D721Med (cell line): ENCODE measurements at regions not wholly inside any gene's neighbourhood (a gene's known extent, or its start where the extent isn't known, plus 50 kb on each side); places are given as distances from the start of the nearest gene placed in this dataset.

Experiments used
- DNase-seq: peaks from one replicate; pipeline ENCODE4 v3.0.0; 2011; ENCODE audit warnings: low spot score; ENCODE audit not compliant: insufficient read length
- FAIRE-seq: peaks from 2 replicates; lab custom pipeline; 2011; peaks lifted over from hg19 to GRCh38; lab: Jason Lieb, UNC
- TF ChIP-seq, protein P1 (sequence below): IDR thresholded peaks from 2 replicates; pipeline ENCODE4 v1.5.1; 2012; ENCODE audit warnings: mild to moderate bottlenecking, control low read depth; ENCODE audit not compliant: insufficient read depth; ENCODE audit errors: missing control alignments

DNA sequence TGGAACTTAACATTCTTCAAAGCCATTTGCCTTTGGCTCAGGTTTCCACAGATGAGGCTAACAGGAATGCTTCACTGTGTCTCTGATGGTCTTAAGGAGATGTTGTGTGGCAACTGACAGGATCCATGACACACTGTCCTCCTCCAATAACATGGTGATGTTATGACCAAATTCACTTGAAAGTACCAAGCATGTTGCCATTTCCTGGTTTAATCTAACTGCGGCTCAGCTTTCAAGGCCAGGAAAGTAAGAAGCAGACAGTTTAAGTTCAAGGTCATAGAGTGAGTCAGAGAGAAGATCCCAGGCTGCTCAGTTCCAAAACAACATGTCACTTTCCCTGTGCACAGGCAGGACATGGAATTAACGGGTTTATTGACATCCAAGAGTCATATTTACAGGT is 513.6 kb downstream of the STK39 start:
- FAIRE-seq, result no peak
- TF ChIP-seq, protein P1, sequence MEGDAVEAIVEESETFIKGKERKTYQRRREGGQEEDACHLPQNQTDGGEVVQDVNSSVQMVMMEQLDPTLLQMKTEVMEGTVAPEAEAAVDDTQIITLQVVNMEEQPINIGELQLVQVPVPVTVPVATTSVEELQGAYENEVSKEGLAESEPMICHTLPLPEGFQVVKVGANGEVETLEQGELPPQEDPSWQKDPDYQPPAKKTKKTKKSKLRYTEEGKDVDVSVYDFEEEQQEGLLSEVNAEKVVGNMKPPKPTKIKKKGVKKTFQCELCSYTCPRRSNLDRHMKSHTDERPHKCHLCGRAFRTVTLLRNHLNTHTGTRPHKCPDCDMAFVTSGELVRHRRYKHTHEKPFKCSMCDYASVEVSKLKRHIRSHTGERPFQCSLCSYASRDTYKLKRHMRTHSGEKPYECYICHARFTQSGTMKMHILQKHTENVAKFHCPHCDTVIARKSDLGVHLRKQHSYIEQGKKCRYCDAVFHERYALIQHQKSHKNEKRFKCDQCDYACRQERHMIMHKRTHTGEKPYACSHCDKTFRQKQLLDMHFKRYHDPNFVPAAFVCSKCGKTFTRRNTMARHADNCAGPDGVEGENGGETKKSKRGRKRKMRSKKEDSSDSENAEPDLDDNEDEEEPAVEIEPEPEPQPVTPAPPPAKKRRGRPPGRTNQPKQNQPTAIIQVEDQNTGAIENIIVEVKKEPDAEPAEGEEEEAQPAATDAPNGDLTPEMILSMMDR, result no peak
- DNase-seq, result no peak

DNA sequence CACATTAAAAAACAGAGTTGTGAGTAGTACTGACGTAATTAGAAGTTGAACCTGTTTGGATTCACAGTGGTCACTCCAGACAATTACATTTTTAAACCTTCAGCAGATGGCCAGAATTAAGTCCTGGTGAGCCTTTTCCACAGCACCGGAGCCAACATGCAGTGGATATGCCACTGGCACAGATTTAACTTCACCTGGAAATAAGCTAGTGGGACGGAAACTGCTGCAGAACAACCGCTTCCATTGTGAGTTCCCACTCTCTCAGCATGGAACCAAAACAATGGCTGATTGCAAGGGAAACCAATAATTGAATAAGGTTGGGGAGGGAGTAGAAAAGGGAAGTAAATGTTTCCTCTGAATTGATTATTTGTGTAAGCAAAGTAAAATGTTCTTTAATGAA is 515.1 kb downstream of the STK39 start:
- DNase-seq, result no peak
- TF ChIP-seq, protein P1, result no peak
- no peak for FAIRE-seq

DNA sequence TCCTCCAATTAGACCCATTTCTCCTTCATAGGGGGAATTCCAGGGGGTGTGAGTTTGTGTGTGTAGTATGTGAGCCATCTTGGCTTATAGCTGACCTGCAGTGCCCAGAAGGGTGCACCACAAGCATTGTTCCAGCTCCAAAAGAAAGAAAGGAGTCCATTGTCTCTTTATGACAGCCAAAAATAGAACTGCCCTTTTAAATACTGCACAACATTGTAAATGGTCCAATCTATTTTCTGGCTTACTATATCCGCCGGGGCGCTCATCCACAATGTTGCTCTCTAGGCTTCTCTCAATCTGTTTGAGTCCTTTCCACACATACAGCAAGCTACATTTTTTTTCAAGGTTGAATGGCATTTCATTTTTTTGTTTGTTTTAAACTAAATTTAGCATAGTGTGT is 517.5 kb downstream of the STK39 start:
- no peak for DNase-seq
- TF ChIP-seq, protein P1, result no peak
- no peak for FAIRE-seq

DNA sequence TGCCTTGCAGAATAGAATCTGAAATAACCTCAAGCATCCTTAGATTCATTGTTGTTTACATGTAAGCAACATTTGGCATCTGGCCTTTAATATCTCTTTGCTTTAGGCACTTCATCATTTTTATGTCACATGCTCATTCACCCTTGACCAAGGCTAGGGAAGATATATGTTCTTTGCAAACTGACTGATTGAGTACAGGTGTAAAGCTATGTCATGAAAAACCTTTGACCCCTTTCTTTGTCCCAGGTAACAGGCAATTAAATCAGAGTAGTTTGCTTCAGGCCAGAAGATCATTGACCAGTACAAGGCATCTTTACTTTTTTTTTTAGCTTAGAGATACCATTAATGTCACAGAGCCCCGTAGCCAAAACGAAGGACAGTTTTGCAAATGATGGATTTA is 520.6 kb downstream of the STK39 start:
- DNase-seq, result no peak
- FAIRE-seq, result no peak
- TF ChIP-seq, protein P1, result no peak

DNA sequence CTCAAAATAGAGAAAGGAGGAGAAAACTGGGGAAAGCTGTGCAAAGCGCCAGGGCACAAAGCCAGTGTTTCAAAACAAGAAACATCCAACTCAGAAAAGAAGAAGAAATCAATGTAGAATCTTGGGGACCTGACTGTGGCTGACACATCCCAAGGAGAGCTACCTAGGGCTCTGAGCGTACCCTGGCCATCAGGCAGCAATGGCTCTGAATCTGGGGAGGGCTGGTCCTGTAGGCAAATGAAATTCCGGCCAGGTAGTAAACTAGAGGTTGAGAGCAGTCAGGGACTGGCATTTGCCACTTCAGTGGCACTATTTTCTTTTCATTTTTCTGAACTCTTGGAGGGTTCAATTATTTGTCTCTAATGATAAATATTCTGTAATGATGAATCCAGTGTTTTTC is 525.8 kb downstream of the STK39 start:
- TF ChIP-seq, protein P1, result no peak
- FAIRE-seq, result no peak
- DNase-seq, result no peak

DNA sequence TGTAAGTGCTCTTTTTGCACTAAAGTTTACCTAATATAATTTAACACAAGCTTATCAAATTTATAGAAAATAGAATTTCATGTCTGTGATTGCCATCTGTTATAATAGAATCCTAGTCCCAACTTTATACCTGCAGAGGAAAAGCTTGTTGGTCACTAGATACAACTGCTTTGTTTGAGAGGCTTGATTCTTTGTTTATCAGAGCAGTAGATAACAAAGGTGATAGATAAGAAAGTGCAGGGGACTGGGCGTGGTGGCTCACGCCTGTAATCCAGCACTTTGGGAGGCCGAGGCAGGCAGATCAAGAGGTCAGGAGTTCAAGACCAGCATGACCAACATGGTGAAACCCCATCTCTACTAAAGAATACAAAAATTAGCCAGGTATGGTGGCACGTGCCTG is 528.0 kb downstream of the STK39 start:
- FAIRE-seq (no peak), DNase-seq (no peak)
- TF ChIP-seq, protein P1, result no peak

DNA sequence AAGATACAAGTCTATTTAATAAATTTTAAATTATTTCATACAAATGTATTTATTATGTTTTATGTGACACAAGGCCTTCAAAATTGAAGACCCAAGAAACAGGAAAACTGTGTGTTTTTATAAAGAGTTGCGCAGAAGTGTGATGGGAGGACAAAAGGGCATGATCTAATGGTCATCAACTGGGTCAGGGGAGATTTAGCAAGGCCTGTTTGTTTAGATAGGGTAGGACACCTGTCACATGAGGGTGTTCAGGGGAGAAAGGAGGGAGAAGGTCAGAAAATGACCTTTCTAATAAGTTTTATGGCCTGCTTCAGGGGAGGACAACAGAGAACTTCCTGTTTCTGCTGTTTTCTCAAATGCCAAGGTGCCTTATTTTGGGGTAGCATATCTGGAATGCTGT is 528.8 kb downstream of the STK39 start:
- FAIRE-seq, result no peak
- TF ChIP-seq, protein P1, result no peak
- DNase-seq, result no peak
